H1 (cell line): ENCODE measurements at regions not wholly inside any gene's neighbourhood (a gene's known extent, or its start where the extent isn't known, plus 50 kb on each side); places are given as distances from the start of the nearest gene placed in this dataset.
A peak's percentile ranks its signal among the peaks of the same experiment; 100 is the strongest.

Experiments
- CHD1 ChIP-seq: IDR thresholded peaks from 2 replicates; pipeline ENCODE4 v1.6.1; 2012; ENCODE audit warnings: low read depth, low read length, improper control_type of control experiment
- EZH2 ChIP-seq: fragments of 200-600 bp; sonication (generic); IDR thresholded peaks from 2 replicates; pipeline ENCODE4 v1.7.1; 2012; ENCODE audit warnings: low read depth, mild to moderate bottlenecking, moderate library complexity, low read length, inconsistent platforms; ENCODE audit not compliant: severe bottlenecking
- POLR2A ChIP-seq, 2 experiments: IDR thresholded peaks; 1 replicate in 1 of 2; 2 replicates in 1 of 2; pipeline ENCODE4 v1.6.1; 2011; ENCODE audit warnings: low read depth in 2 of 2, low read length in 2 of 2, mild to moderate bottlenecking in 2 of 2; ENCODE audit errors: control extremely low read depth in 1 of 2
- SP2 ChIP-seq: IDR thresholded peaks from 2 replicates; pipeline ENCODE4 v1.6.1; 2012; ENCODE audit warnings: mild to moderate bottlenecking, low read length, inconsistent platforms
- SUZ12 ChIP-seq: fragments of 200-600 bp; sonication (generic); IDR thresholded peaks from 2 replicates; pipeline ENCODE4 v1.6.1; 2012; ENCODE audit warnings: mild to moderate bottlenecking, inconsistent platforms, low read length, moderate library complexity, mixed read lengths
- TF ChIP-seq, protein P1 (sequence below): IDR thresholded peaks from 2 replicates; pipeline ENCODE4 v1.6.1; 2011; ENCODE audit warnings: low read length, improper control_type of control experiment
- TF ChIP-seq, protein P2 (sequence below), 3 experiments: IDR thresholded peaks; 1 replicate in 2 of 3; 2 replicates in 1 of 3; pipeline versions ENCODE4 v1.5.1 to v1.6.1; 2011; ENCODE audit warnings: low read length in 3 of 3, mild to moderate bottlenecking in 3 of 3, inconsistent platforms in 2 of 3, low read depth in 1 of 3, moderate library complexity in 1 of 3; ENCODE audit not compliant: insufficient read depth in 1 of 3; ENCODE audit errors: control extremely low read depth in 1 of 3

DNA sequence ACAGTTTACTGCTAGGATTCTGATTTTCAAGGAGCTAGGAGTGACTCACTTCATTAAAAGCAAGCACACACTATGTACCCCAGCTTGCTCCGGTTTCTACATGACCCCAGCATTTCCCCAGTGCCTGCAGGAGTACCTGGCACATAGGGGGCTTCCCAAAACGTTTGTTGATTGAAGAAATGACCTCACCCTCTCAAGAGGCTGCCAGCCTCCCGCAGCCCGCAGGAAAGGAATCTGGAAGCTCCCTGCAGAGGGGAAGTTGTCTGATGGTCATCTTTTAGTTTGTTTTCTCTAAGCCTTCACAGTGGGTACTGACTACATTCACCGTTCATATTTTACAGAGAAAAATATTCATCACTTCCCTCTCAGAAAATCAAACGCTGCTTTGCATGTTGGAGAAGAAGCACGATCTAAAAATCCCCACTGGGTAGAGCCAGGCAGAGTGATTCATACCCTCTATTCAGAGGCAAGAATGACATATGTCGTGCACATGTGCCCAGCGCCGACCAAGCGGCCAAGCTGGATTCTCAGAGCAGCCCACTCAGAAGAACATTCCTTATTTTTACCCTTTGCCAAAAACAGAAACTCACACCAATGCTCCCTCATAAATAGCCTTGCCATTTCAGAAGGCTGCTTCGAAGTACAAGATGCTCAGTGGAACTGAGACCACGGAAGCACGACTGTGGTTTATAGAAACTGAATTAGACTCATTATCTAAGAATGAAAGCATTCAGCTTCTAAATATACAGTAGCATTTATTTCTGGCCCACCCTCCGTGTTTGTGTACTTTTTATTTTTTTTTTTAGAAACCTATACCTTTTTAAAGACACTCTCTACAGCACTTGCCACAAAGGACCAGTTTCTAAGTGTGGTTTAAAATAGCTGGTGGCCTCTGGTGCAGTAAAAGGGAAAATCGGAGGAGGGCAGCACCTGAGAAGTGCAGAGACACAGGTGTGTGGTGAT, 143.2 kb downstream of the MIS18A start:
- TF ChIP-seq CHD1 (no peak), SP2 (no peak), EZH2 (no peak), SUZ12 (no peak), POLR2A (IDR thresholded peaks at IDR 0.05; ENCODE audit: control extremely low read depth in 1 of 2, low read depth in 2 of 2, low read length in 2 of 2) (no peak)
- TF ChIP-seq, protein P1, sequence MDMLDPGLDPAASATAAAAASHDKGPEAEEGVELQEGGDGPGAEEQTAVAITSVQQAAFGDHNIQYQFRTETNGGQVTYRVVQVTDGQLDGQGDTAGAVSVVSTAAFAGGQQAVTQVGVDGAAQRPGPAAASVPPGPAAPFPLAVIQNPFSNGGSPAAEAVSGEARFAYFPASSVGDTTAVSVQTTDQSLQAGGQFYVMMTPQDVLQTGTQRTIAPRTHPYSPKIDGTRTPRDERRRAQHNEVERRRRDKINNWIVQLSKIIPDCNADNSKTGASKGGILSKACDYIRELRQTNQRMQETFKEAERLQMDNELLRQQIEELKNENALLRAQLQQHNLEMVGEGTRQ: no peak
- TF ChIP-seq, protein P2, sequence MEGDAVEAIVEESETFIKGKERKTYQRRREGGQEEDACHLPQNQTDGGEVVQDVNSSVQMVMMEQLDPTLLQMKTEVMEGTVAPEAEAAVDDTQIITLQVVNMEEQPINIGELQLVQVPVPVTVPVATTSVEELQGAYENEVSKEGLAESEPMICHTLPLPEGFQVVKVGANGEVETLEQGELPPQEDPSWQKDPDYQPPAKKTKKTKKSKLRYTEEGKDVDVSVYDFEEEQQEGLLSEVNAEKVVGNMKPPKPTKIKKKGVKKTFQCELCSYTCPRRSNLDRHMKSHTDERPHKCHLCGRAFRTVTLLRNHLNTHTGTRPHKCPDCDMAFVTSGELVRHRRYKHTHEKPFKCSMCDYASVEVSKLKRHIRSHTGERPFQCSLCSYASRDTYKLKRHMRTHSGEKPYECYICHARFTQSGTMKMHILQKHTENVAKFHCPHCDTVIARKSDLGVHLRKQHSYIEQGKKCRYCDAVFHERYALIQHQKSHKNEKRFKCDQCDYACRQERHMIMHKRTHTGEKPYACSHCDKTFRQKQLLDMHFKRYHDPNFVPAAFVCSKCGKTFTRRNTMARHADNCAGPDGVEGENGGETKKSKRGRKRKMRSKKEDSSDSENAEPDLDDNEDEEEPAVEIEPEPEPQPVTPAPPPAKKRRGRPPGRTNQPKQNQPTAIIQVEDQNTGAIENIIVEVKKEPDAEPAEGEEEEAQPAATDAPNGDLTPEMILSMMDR (IDR thresholded peaks at IDR 0.05; ENCODE audit: control extremely low read depth in 1 of 3, insufficient read depth in 1 of 3, low read depth in 1 of 3, low read length in 3 of 3): 0 out of 4 replicates have a peak, but pooled peaks of 1 of the 3 experiments have one; percentile 17
